Fibroblast of skin of right quadriceps (primary cell): ENCODE measurements at regions not wholly inside any gene's neighbourhood (a gene's known extent, or its start where the extent isn't known, plus 50 kb on each side); places are given as distances from the start of the nearest gene placed in this dataset.
"Not testable (repeated sequence)": the region's sequence is repeated elsewhere in the genome, so short reads cannot be mapped to it uniquely, and the experiment has no call there.

Experiments used
- DNase-seq: peaks from one replicate; pipeline ENCODE4 v3.0.0-alpha.2; 2013

GRCh38 chr7:19623676-19624075 is 85.2 kb downstream of the POLR1F start:
- peak; percentile 11 for DNase-seq

GRCh38 chr7:19621740-19622139 is 87.1 kb downstream of the POLR1F start:
- DNase-seq = no peak

GRCh38 chr7:19620470-19620869 is 88.4 kb downstream of the POLR1F start:
- no peak for DNase-seq

GRCh38 chr7:19619122-19619521 is 89.7 kb downstream of the POLR1F start:
- no peak for DNase-seq

GRCh38 chr7:19617901-19618300 is 90.9 kb downstream of the POLR1F start:
- DNase-seq = no peak

- DNase-seq = no peak
These were observed 98.5 kb downstream of the POLR1F start for GRCh38 chr7:19610194-19610943.

GRCh38 chr7:19589446-19589845 is 119.4 kb downstream of the POLR1F start:
- DNase-seq = no peak

- DNase-seq = peak; percentile 3
These were observed 121.5 kb downstream of the POLR1F start for GRCh38 chr7:19587291-19587690.

GRCh38 chr7:19585761-19586160 is 123.1 kb downstream of the POLR1F start:
- no peak for DNase-seq

- peak; percentile 9 for DNase-seq
These were observed 132.8 kb downstream of the POLR1F start for GRCh38 chr7:19575909-19576557.

GRCh38 chr7:19574131-19574530 is 134.7 kb downstream of the POLR1F start:
- DNase-seq = no peak

- peak; percentile 33 for DNase-seq
These were observed 136.3 kb downstream of the POLR1F start for GRCh38 chr7:19572566-19572965.

- DNase-seq = peak; percentile 35
These were observed 141.8 kb downstream of the POLR1F start for GRCh38 chr7:19567011-19567410.

GRCh38 chr7:19565602-19566001 is 143.2 kb downstream of the POLR1F start:
- DNase-seq = no peak

GRCh38 chr7:19561121-19561805 is 147.6 kb downstream of the POLR1F start:
- DNase-seq = peak; percentile 43

- peak; percentile 60 for DNase-seq
These were observed 148.5 kb downstream of the POLR1F start for GRCh38 chr7:19560111-19560883.

- peak; percentile 79 for DNase-seq
These were observed 150.3 kb downstream of the POLR1F start for GRCh38 chr7:19558527-19558926.

- DNase-seq = peak; percentile 25
These were observed 150.9 kb downstream of the POLR1F start for GRCh38 chr7:19557726-19558465.

- no peak for DNase-seq
These were observed 154.3 kb downstream of the POLR1F start for GRCh38 chr7:19554581-19554980.

GRCh38 chr7:19552576-19552975 is 156.3 kb downstream of the POLR1F start:
- no peak for DNase-seq

GRCh38 chr7:19549246-19549645 is 159.6 kb downstream of the POLR1F start:
- not testable (repeated sequence) for DNase-seq

GRCh38 chr7:19537942-19538401 is 170.9 kb downstream of the POLR1F start:
- DNase-seq = no peak
